Neural progenitor cell (in vitro differentiated cells): ENCODE measurements at regions not wholly inside any gene's neighbourhood (a gene's known extent, or its start where the extent isn't known, plus 50 kb on each side); places are given as distances from the start of the nearest gene placed in this dataset.

Source experiments
- CTCF ChIP-seq: fragments of 200-600 bp; sonication (generic); IDR thresholded peaks from 2 replicates; pipeline ENCODE4 v1.5.1; 2017; ENCODE audit warnings: antibody characterized with exemption, mild to moderate bottlenecking
- EZH2phosphoT487 ChIP-seq: fragments of 200-600 bp; sonication (generic); IDR thresholded peaks from 2 replicates; pipeline ENCODE4 v1.6.1; 2017; ENCODE audit warnings: antibody characterized with exemption

- TF ChIP-seq CTCF: no peak
- no peak for TF ChIP-seq EZH2phosphoT487
Observed at GRCh38 chr5:103886826-103887225, 324.2 kb upstream of the NUDT12 start.
